DND-41 (cell line): ENCODE measurements at regions not wholly inside any gene's neighbourhood (a gene's known extent, or its start where the extent isn't known, plus 50 kb on each side); places are given as distances from the start of the nearest gene placed in this dataset.

Source experiments
- ATAC-seq: fragments of 200-7000 bp; cut with Tn5 transposase; 3 replicates; pipeline ENCODE4 v1.9.1; 2021; ENCODE audit warnings: low read depth; ENCODE audit not compliant: insufficient read depth
- DNase-seq: peaks from one replicate; pipeline ENCODE4 v3.0.0-alpha.2; 2020
- H2AFZ ChIP-seq: 2 replicates; pipeline ENCODE4 v1.6.0; 2012; ENCODE audit warnings: low read depth, low read length
- H3K27ac ChIP-seq: 2 replicates; pipeline ENCODE4 v1.5.1; 2012; ENCODE audit warnings: low read length, inconsistent platforms
- H3K27me3 ChIP-seq: fragments of 200-600 bp; sonication (generic); 2 replicates; pipeline ENCODE4 v1.6.0; 2012; ENCODE audit warnings: low read length, mild to moderate bottlenecking, inconsistent platforms; ENCODE audit not compliant: insufficient read depth, poor library complexity
- H3K36me3 ChIP-seq: 2 replicates; pipeline ENCODE4 v1.5.1; 2012; ENCODE audit warnings: low read length, inconsistent platforms; ENCODE audit not compliant: insufficient read depth
- H3K4me1 ChIP-seq: 2 replicates; pipeline ENCODE4 v1.5.1; 2012; ENCODE audit warnings: mild to moderate bottlenecking, low read length; ENCODE audit not compliant: insufficient read depth
- H3K4me2 ChIP-seq: 2 replicates; pipeline ENCODE4 v1.6.0; 2012; ENCODE audit warnings: mild to moderate bottlenecking, moderate library complexity, low read length, inconsistent platforms; ENCODE audit not compliant: insufficient read depth
- H3K4me3 ChIP-seq, 2 experiments: fragments of 200-600 bp in 1 of 2; shearing (Covaris generic) in 1 of 2; 2 replicates each; pipeline ENCODE4 v1.5.1; 2012 to 2016; ENCODE audit warnings: inconsistent platforms in 2 of 2, low read length in 2 of 2, mild to moderate bottlenecking in 2 of 2, low read depth in 1 of 2, moderate library complexity in 1 of 2
- H3K79me2 ChIP-seq: 2 replicates; pipeline ENCODE4 v1.6.0; 2012; ENCODE audit warnings: low read length, inconsistent platforms; ENCODE audit not compliant: insufficient read depth
- H3K9ac ChIP-seq: 2 replicates; pipeline ENCODE4 v1.6.0; 2012; ENCODE audit warnings: low read depth, mild to moderate bottlenecking, inconsistent platforms, low read length, moderate library complexity
- H3K9me3 ChIP-seq: 2 replicates; pipeline ENCODE4 v1.5.1; 2012; ENCODE audit warnings: low read length, moderate library complexity, mild to moderate bottlenecking, inconsistent platforms; ENCODE audit not compliant: insufficient read depth, severe bottlenecking
- H4K20me1 ChIP-seq: 2 replicates; pipeline ENCODE4 v1.6.0; 2012; ENCODE audit warnings: low read length; ENCODE audit not compliant: insufficient read depth
- CTCF ChIP-seq: IDR thresholded peaks from 2 replicates; pipeline ENCODE4 v1.5.1; 2012; ENCODE audit warnings: borderline replicate concordance, low read length, moderate library complexity, mild to moderate bottlenecking; ENCODE audit not compliant: poor library complexity, severe bottlenecking; ENCODE audit errors: extremely low read depth
- EZH2 ChIP-seq: IDR thresholded peaks from 3 replicates; pipeline ENCODE4 v1.6.1; 2012; ENCODE audit warnings: borderline replicate concordance, low read depth, mild to moderate bottlenecking, moderate library complexity, low read length, inconsistent platforms; ENCODE audit not compliant: severe bottlenecking

- TF ChIP-seq CTCF, result no peak
- no peak for TF ChIP-seq EZH2
- DNase-seq, result no peak
- H3K4me2 ChIP-seq, result no peak overlapping the region
- no peak overlapping the region for H2AFZ ChIP-seq
- peaks cover 17% of the 10 kb centered on the region for H3K27me3 ChIP-seq
- H4K20me1 ChIP-seq, result no peaks in the 10 kb centered on the region
- H3K4me1 ChIP-seq, result no peaks in the 10 kb centered on the region
- no peak for ATAC-seq
- no peak overlapping the region for H3K4me3 ChIP-seq
- H3K36me3 ChIP-seq, result no peaks in the 10 kb centered on the region
- H3K27ac ChIP-seq, result no peak overlapping the region
- no peaks in the 10 kb centered on the region for H3K9me3 ChIP-seq
- H3K9ac ChIP-seq, result no peak overlapping the region
- no peaks in the 10 kb centered on the region for H3K79me2 ChIP-seq
Measured at GRCh38 chr10:78794736-78795455, 273.9 kb upstream of the ZMIZ1 start.

- Histone ChIP-seq H3K27ac (no peak overlapping the region), H3K9me3 (no peaks in the 10 kb centered on the region), H4K20me1 (no peaks in the 10 kb centered on the region), H3K4me3 (no peak overlapping the region), H3K4me2 (no peak overlapping the region), H3K79me2 (no peaks in the 10 kb centered on the region), H3K9ac (no peak overlapping the region), H2AFZ (no peak overlapping the region), H3K36me3 (no peaks in the 10 kb centered on the region), H3K27me3 (peaks cover 27% of the 10 kb centered on the region), H3K4me1 (no peaks in the 10 kb centered on the region)
- ATAC-seq, result no peak
- no peak for DNase-seq
- TF ChIP-seq EZH2 (no peak), CTCF (no peak)
Measured at GRCh38 chr10:78798976-78799730, 269.6 kb upstream of the ZMIZ1 start.

GRCh38 chr10:78800006-78800405 lies 268.8 kb upstream of the ZMIZ1 start:
- no peak overlapping the region for H3K9ac ChIP-seq
- no peak overlapping the region for H3K4me2 ChIP-seq
- ATAC-seq (no peak), DNase-seq (no peak)
- TF ChIP-seq EZH2 (no peak), CTCF (no peak)
- no peaks in the 10 kb centered on the region for H3K79me2 ChIP-seq
- no peak overlapping the region for H3K4me3 ChIP-seq
- no peaks in the 10 kb centered on the region for H4K20me1 ChIP-seq
- H3K4me1 ChIP-seq, result no peaks in the 10 kb centered on the region
- H3K9me3 ChIP-seq, result no peaks in the 10 kb centered on the region
- no peak overlapping the region for H3K27ac ChIP-seq
- no peaks in the 10 kb centered on the region for H3K36me3 ChIP-seq
- no peak overlapping the region for H2AFZ ChIP-seq
- peaks cover 26% of the 10 kb centered on the region for H3K27me3 ChIP-seq
